SK-N-SH treated with all-trans-retinoic acid at 6 μM for 48 hours (cell line): ENCODE measurements at regions not wholly inside any gene's neighbourhood (a gene's known extent, or its start where the extent isn't known, plus 50 kb on each side); places are given as distances from the start of the nearest gene placed in this dataset.

Source experiments
- OSR1 ChIP-seq: fragments of 250-450 bp; sonication (Bioruptor Pico); IDR thresholded peaks from 2 replicates; pipeline ENCODE4 v1.8.0; 2022; ENCODE audit warnings: moderate library complexity, mild to moderate bottlenecking, inconsistent platforms
- RARB ChIP-seq: fragments of 250-450 bp; sonication (Bioruptor Pico); IDR thresholded peaks from 2 replicates; pipeline ENCODE4 v1.8.0; 2021; ENCODE audit warnings: mild to moderate bottlenecking, moderate library complexity
- ZFP30 ChIP-seq: fragments of 450-650 bp; formaldehyde crosslinking; IDR thresholded peaks from 2 replicates; pipeline ENCODE4 v1.5.0; 2022; ENCODE audit warnings: mild to moderate bottlenecking, moderate library complexity
- TF ChIP-seq, protein P1 (sequence below): fragments of 250-450 bp; sonication (Bioruptor Pico); IDR thresholded peaks from 2 replicates; pipeline ENCODE4 v1.5.0; 2020; ENCODE audit warnings: mild to moderate bottlenecking, moderate library complexity
- TF ChIP-seq, protein P2 (sequence below): fragments of 250-450 bp; sonication (Bioruptor Pico); IDR thresholded peaks from 2 replicates; pipeline ENCODE4 v1.8.0; 2020; ENCODE audit warnings: mild to moderate bottlenecking, moderate library complexity, borderline replicate concordance

DNA sequence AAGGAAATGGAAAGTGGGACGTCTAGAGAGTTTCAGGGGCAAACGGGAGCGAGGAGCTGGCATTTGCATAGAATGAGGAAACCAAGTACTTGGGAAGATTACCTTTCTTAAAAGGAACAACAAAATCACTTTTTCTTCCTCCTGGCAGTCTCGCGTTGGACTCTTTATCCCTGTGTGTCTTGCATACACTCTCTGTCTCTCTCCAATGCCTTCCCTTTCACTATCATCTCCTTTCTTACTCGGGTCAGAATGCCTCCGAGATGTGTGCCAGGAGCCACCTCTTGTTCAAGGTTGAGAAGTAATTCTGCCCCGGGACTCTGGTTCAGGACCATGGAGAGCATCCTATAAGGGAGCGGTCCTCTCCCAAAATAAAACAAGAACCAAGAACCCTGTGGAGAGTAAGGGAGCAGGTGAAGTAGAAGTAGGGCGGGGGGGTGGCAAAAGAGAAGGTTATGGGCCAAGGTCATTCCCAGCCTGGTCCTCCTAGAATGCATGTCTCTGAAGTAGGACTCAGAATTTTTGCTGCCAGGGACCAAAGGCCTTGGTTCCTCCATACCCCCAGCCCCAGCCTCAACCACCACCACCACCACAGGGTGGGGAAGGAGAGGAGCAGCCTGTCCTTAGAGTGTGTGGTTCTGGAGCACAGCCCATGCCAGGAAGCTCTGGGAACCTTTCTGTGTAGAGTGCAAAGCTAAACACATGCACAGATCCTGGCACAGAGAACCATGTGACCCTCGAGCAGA is 72.1 kb upstream of the ARAP3 start:
- TF ChIP-seq OSR1 (CRISPR knock-in tag) (no peak), RARB (CRISPR knock-in tag) (no peak), ZFP30 (CRISPR knock-in tag) (no peak)
- TF ChIP-seq, protein P1, sequence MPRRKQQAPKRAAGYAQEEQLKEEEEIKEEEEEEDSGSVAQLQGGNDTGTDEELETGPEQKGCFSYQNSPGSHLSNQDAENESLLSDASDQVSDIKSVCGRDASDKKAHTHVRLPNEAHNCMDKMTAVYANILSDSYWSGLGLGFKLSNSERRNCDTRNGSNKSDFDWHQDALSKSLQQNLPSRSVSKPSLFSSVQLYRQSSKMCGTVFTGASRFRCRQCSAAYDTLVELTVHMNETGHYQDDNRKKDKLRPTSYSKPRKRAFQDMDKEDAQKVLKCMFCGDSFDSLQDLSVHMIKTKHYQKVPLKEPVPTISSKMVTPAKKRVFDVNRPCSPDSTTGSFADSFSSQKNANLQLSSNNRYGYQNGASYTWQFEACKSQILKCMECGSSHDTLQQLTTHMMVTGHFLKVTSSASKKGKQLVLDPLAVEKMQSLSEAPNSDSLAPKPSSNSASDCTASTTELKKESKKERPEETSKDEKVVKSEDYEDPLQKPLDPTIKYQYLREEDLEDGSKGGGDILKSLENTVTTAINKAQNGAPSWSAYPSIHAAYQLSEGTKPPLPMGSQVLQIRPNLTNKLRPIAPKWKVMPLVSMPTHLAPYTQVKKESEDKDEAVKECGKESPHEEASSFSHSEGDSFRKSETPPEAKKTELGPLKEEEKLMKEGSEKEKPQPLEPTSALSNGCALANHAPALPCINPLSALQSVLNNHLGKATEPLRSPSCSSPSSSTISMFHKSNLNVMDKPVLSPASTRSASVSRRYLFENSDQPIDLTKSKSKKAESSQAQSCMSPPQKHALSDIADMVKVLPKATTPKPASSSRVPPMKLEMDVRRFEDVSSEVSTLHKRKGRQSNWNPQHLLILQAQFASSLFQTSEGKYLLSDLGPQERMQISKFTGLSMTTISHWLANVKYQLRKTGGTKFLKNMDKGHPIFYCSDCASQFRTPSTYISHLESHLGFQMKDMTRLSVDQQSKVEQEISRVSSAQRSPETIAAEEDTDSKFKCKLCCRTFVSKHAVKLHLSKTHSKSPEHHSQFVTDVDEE (CRISPR knock-in tag), result no peak
- TF ChIP-seq, protein P2, sequence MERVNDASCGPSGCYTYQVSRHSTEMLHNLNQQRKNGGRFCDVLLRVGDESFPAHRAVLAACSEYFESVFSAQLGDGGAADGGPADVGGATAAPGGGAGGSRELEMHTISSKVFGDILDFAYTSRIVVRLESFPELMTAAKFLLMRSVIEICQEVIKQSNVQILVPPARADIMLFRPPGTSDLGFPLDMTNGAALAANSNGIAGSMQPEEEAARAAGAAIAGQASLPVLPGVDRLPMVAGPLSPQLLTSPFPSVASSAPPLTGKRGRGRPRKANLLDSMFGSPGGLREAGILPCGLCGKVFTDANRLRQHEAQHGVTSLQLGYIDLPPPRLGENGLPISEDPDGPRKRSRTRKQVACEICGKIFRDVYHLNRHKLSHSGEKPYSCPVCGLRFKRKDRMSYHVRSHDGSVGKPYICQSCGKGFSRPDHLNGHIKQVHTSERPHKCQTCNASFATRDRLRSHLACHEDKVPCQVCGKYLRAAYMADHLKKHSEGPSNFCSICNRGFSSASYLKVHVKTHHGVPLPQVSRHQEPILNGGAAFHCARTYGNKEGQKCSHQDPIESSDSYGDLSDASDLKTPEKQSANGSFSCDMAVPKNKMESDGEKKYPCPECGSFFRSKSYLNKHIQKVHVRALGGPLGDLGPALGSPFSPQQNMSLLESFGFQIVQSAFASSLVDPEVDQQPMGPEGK (CRISPR knock-in tag), result no peak
